Loucy (cell line): ENCODE measurements at regions not wholly inside any gene's neighbourhood (a gene's known extent, or its start where the extent isn't known, plus 50 kb on each side); places are given as distances from the start of the nearest gene placed in this dataset.

Experiments
- H2AFZ ChIP-seq: fragments of 200-600 bp; sonication (generic); 2 replicates; pipeline ENCODE4 v1.6.0; 2016; ENCODE audit warnings: antibody characterized with exemption, mild to moderate bottlenecking, low read length, moderate library complexity
- H3F3A ChIP-seq: fragments of 200-600 bp; 2 replicates; pipeline ENCODE4 v1.6.0; 2016; ENCODE audit warnings: antibody characterized with exemption, low read depth, mild to moderate bottlenecking
- H3K27me3 ChIP-seq: fragments of 200-600 bp; sonication (generic); 2 replicates; pipeline ENCODE4 v1.6.1; 2014; ENCODE audit warnings: low read length, mild to moderate bottlenecking; ENCODE audit not compliant: insufficient read depth, poor library complexity, severe bottlenecking
- H3K36me3 ChIP-seq: fragments of 200-600 bp; sonication (generic); 2 replicates; pipeline ENCODE4 v1.6.1; 2016; ENCODE audit warnings: low read length; ENCODE audit not compliant: insufficient read depth
- H3K4me1 ChIP-seq: fragments of 200-600 bp; sonication (generic); 2 replicates; pipeline ENCODE4 v1.5.1; 2014; ENCODE audit warnings: low read length, mild to moderate bottlenecking; ENCODE audit not compliant: insufficient read depth, poor library complexity, severe bottlenecking
- H3K4me2 ChIP-seq: fragments of 200-600 bp; sonication (generic); 2 replicates; pipeline ENCODE4 v1.6.0; 2014; ENCODE audit warnings: antibody characterized with exemption, low read length, low read depth, mild to moderate bottlenecking; ENCODE audit not compliant: poor library complexity, severe bottlenecking
- H3K4me3 ChIP-seq: fragments of 200-600 bp; sonication (generic); 2 replicates; pipeline ENCODE4 v1.5.1; 2014; ENCODE audit warnings: low read length, mild to moderate bottlenecking, mixed read lengths; ENCODE audit not compliant: poor library complexity, severe bottlenecking
- H3K79me2 ChIP-seq: fragments of 200-600 bp; sonication (generic); 2 replicates; pipeline ENCODE4 v1.6.1; 2014; ENCODE audit warnings: low read length; ENCODE audit not compliant: insufficient read depth
- H3K9ac ChIP-seq: fragments of 200-600 bp; sonication (generic); 2 replicates; pipeline ENCODE4 v1.6.0; 2014; ENCODE audit warnings: mild to moderate bottlenecking, low read depth, low read length, moderate library complexity; ENCODE audit not compliant: poor library complexity, severe bottlenecking
- H3K9me2 ChIP-seq: fragments of 200-600 bp; sonication (generic); replicated peaks from 2 replicates; pipeline ENCODE4 v1.6.1; 2016; ENCODE audit warnings: low read depth, low read length, mixed read lengths
- H3K9me3 ChIP-seq: fragments of 200-600 bp; sonication (generic); 2 replicates; pipeline ENCODE4 v1.6.1; 2014; ENCODE audit warnings: mild to moderate bottlenecking, antibody characterized with exemption, low read length, low read depth; ENCODE audit not compliant: insufficient read depth
- H4K20me1 ChIP-seq: fragments of 200-600 bp; sonication (generic); 2 replicates; pipeline ENCODE4 v1.6.0; 2014; ENCODE audit warnings: antibody characterized with exemption, low read length, mild to moderate bottlenecking; ENCODE audit not compliant: insufficient read depth, poor library complexity, severe bottlenecking
- CTCF ChIP-seq: fragments of 200-600 bp; sonication (generic); conservative IDR thresholded peaks from 2 replicates; pipeline ENCODE4 v1.5.1; 2014; ENCODE audit warnings: mild to moderate bottlenecking, antibody characterized with exemption, low read length
- EZH2phosphoT487 ChIP-seq: fragments of 200-600 bp; IDR thresholded peaks from 2 replicates; pipeline ENCODE4 v1.6.1; 2018; ENCODE audit warnings: antibody characterized with exemption, mild to moderate bottlenecking, moderate library complexity, borderline replicate concordance

DNA sequence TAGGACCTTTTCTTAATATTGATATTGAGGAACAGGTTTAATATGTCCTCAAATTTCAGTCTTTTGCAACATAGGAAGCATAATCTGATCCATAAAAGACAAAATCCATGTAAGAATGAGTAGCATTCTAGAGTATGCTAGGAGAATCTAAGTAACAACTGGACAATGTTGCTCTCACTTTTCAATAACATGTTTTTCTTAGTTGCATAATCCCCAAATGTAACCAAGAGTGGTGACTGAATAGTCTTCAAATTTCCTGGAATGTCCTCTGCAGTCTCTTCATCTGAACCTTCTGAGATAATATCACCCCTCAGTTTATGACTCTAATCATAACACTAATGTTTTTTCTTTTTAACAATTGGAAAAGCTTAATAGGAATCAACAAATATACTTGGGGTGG lies 110.0 kb upstream of the ZEB2 start:
- Histone ChIP-seq H3K4me1 (no peaks in the 10 kb centered on the region), H3K27me3 (no peaks in the 10 kb centered on the region), H3K79me2 (no peaks in the 10 kb centered on the region), H3K36me3 (no peaks in the 10 kb centered on the region), H2AFZ (no peak overlapping the region), H3K9me2 (no peaks in the 10 kb centered on the region), H3K4me3 (no peak overlapping the region), H4K20me1 (no peaks in the 10 kb centered on the region), H3K4me2 (no peak overlapping the region), H3K9me3 (no peaks in the 10 kb centered on the region), H3K9ac (no peak overlapping the region), H3F3A (no peaks in the 10 kb centered on the region)
- TF ChIP-seq EZH2phosphoT487: no peak
- TF ChIP-seq CTCF: no peak

DNA sequence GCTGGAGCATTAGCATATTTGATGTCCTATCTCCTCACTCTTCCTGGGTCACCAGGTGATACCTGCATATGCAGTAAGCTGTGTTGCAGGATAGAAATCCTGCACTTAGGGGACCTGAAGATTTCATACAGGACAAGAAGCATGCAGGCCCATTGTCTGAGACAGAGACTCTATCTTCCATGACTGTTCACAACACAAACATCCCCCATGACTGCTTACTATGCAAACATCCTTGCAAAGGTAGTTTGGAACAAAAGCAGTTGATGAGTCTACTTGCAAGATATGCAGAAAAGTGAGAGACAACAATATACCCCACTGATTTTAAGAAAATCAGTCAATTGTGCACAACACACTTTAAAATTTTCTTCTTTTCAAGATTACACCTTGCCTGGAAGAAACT lies 108.6 kb upstream of the ZEB2 start:
- H4K20me1 ChIP-seq: no peaks in the 10 kb centered on the region
- no peaks in the 10 kb centered on the region for H3F3A ChIP-seq
- no peak overlapping the region for H3K9ac ChIP-seq
- TF ChIP-seq EZH2phosphoT487 (no peak), CTCF (no peak)
- no peak overlapping the region for H3K4me2 ChIP-seq
- H3K9me2 ChIP-seq: no peaks in the 10 kb centered on the region
- H3K27me3 ChIP-seq: no peaks in the 10 kb centered on the region
- H3K9me3 ChIP-seq: no peaks in the 10 kb centered on the region
- no peak overlapping the region for H3K4me3 ChIP-seq
- H3K36me3 ChIP-seq: no peaks in the 10 kb centered on the region
- H3K4me1 ChIP-seq: no peaks in the 10 kb centered on the region
- H3K79me2 ChIP-seq: no peaks in the 10 kb centered on the region
- no peak overlapping the region for H2AFZ ChIP-seq

DNA sequence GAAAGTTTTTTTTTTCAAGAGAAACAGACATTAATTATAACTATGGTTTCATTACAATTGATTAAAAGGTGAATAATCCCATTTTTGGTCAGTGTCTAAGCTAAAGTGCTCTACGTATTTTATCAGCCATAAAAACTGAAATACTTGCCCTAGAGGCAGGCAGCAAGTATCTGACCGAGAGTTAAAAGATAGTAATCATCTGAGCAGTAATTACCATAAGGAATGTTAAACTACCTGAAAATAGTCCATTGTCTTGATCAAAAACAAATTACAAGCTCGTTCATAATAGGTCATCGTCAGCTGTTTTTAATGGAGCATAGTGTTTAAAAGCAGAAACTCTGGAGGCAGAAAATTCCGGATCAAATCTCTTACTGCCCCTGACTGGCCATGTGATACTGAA lies 105.7 kb upstream of the ZEB2 start:
- no peak overlapping the region for H3K4me2 ChIP-seq

More for the DNA sequence above, 105.7 kb upstream of the ZEB2 start:
- no peaks in the 10 kb centered on the region for H3K9me2 ChIP-seq
- H3K79me2 ChIP-seq: no peaks in the 10 kb centered on the region
- no peak for TF ChIP-seq EZH2phosphoT487
- TF ChIP-seq CTCF: no peak
- H3K4me3 ChIP-seq: no peak overlapping the region
- no peaks in the 10 kb centered on the region for H3K9me3 ChIP-seq
- no peaks in the 10 kb centered on the region for H3K36me3 ChIP-seq
- no peaks in the 10 kb centered on the region for H3K4me1 ChIP-seq
- H4K20me1 ChIP-seq: no peaks in the 10 kb centered on the region
- H3K9ac ChIP-seq: no peak overlapping the region
- H3K27me3 ChIP-seq: no peaks in the 10 kb centered on the region
- H2AFZ ChIP-seq: no peak overlapping the region
- no peaks in the 10 kb centered on the region for H3F3A ChIP-seq
